ENCODE measurements at regions not wholly inside any gene's neighbourhood (a gene's known extent, or its start where the extent isn't known, plus 50 kb on each side); places are given as distances from the start of the nearest gene placed in this dataset.

DNA sequence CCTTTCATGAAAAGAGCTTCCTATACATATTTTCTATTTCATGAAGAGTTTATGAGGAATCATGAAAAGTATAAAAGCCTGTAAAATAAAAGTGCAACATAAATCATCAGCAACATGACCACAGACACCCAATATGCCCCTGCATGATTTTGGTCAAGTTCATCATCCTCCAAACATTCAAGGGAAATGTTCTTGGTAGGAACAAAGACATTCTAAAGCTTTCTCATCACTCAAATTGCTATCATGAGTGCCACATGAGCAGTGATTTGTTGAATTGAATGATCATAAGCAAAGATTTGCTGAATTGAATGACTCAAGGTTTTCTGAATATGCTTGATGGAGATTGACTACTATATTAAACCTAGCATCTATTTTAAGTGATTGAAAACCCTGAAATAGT, 172.2 kb downstream of the MBD2 start:
- DNase-seq: no peak

DNA sequence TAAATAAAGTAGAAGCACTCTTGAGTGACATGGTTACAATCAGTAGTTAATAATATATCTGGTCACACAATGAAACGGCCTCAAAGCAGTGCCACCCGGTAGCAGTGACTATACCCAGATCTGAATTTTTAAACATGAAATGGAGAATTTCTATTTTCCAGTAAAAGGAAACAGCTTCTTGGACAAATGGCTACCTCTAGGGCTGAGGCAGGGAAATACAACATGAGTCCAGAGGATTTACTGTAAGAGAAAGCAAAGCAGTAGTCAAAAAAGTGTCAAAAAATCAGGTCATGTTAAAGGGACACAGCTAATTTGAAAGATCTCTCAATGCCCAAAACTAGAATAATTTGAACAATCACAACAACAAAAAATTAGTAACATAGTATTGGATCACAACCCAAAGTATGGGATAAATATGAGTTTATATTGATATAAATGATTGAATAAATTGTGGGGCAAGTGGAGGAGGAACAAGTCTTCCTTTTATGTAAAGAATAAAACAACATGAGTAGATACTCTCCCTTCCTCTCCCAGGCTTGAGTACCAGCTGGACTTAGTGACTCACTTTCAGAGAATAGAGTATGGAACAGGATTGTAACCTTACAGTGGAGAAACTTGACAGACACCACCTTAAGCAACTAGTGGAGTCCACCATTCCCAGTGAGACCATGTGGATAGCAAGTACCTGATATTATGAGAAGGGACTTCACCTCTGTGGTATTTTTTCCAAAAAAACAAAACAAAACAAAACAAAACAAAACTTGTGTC, 180.8 kb downstream of the MBD2 start:
- Mint-ChIP-seq H3K36me3 (ENCODE audit: insufficient read depth) (no peaks in the 10 kb centered on the region), H3K9me3 (no peaks in the 10 kb centered on the region), H3K27ac (no peak overlapping the region), H3K4me1 (ENCODE audit: low read depth in 2 of 2) (no peaks in the 10 kb centered on the region), H3K27me3 (peaks cover 12 to 16% of the 10 kb centered on the region in 2 donors), H3K4me3 (no peak overlapping the region)
- no peak for DNase-seq
- no peak for ATAC-seq (replicated peaks)

More for the DNA sequence above, 172.2 kb downstream of the MBD2 start:
- no peaks in the 10 kb centered on the region for H3K9me3 Mint-ChIP-seq
- H3K4me3 Mint-ChIP-seq: no peak overlapping the region
- H3K4me1 Mint-ChIP-seq (ENCODE audit: low read depth in 2 of 2): no peaks in the 10 kb centered on the region
- H3K27me3 Mint-ChIP-seq: no peaks in the 10 kb centered on the region
- H3K27ac Mint-ChIP-seq: no peak overlapping the region
- no peak for ATAC-seq (replicated peaks)
- peaks cover 2% of the 10 kb centered on the region for H3K36me3 Mint-ChIP-seq (ENCODE audit: insufficient read depth)

DNA sequence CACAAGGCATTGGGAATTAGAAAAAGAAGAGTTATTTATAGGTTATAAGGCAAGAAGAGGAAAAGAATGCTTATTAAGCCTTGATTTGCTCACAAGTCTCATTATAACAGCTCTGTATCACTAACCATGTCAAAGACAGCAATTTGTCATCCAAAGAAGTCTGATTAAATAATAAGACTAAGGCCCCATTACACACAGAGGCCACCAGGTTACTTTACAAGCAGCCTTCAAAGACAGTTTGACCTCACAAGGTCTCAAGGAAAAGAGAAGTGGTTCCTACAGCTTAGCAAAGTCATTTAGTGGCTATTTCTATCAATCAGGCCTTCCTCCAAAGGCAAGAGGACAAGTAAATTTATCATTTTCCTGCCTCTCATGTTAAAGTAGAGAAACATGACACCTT, 188.5 kb downstream of the MBD2 start:
- H3K9me3 Mint-ChIP-seq: no peaks in the 10 kb centered on the region
- H3K36me3 Mint-ChIP-seq (ENCODE audit: insufficient read depth): peaks cover 3% of the 10 kb centered on the region
- H3K4me3 Mint-ChIP-seq: no peak overlapping the region
- H3K27ac Mint-ChIP-seq: no peak overlapping the region
- H3K27me3 Mint-ChIP-seq: peaks cover 6% of the 10 kb centered on the region in 2 donors
- ATAC-seq (replicated peaks): no peak
- H3K4me1 Mint-ChIP-seq (ENCODE audit: low read depth in 2 of 2): no peaks in the 10 kb centered on the region
- no peak for DNase-seq

DNA sequence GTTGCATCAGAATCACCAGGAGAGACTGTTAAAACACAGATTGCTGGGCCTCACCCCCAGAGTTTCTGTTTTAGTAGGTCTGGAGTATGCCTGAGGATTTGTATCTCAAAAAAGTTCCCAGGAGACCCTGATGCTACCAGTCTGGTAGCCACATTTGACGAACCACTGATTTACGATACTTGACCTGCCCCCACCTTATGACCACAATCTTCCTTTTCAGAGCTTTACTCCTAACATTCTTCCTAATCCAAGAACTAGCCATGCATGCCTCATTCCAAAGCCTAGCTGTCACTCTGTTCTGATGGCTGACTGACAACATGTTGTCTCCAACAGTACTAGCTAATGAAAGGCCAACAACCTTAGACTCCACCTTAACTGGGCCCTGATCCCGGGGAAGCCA, 191.4 kb downstream of the MBD2 start:
- Mint-ChIP-seq H3K9me3 (no peaks in the 10 kb centered on the region), H3K36me3 (ENCODE audit: insufficient read depth) (no peaks in the 10 kb centered on the region), H3K4me1 (ENCODE audit: low read depth in 2 of 2) (no peaks in the 10 kb centered on the region), H3K4me3 (no peak overlapping the region), H3K27ac (no peak overlapping the region), H3K27me3 (no peaks in the 10 kb centered on the region)
- ATAC-seq (replicated peaks) (no peak), DNase-seq (no peak)

DNA sequence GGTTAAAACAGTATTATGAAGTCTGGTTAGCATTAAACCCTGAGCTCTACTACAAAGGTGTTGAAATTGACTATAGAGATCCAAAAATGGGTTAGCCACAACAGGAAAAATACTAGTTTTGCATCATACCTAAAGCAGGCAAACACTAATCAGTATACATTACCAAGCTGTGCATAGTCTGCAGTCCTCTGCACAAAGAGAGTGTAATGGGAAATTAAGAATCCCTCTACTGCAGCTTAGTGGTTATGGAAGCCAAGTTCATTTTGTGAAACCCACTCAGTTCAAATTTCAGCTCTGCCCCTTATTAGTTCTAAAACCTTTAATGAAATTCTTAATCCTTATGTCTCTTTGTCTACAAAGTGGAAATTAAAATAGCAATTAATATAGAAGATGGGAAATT, 192.1 kb downstream of the MBD2 start:
- Mint-ChIP-seq H3K4me3 (no peak overlapping the region), H3K9me3 (no peaks in the 10 kb centered on the region), H3K36me3 (ENCODE audit: insufficient read depth) (no peaks in the 10 kb centered on the region), H3K27me3 (no peaks in the 10 kb centered on the region), H3K4me1 (ENCODE audit: low read depth in 2 of 2) (no peaks in the 10 kb centered on the region), H3K27ac (no peak overlapping the region)
- DNase-seq: no peak
- ATAC-seq (replicated peaks): no peak

DNA sequence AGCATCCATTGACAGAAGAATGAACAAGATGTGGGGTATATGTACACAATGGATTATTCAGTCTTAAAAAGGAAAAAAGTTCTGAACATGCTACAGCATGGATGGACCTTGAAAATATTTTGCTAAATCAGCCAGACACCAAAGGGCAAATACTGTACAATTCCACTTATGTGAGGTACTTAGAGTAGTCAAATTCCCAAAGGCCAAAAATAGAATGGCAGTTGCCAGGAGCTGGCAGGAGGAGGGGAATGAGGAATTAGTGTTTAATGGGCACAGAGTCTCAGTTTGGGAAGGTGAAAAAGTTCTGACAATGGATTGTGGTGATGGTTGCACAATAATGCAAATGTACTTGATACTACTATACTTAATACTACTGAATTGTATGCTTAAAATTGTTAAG, 193.2 kb downstream of the MBD2 start:
- DNase-seq (no peak), ATAC-seq (replicated peaks) (no peak)
- Mint-ChIP-seq H3K27me3 (no peaks in the 10 kb centered on the region), H3K36me3 (ENCODE audit: insufficient read depth) (no peaks in the 10 kb centered on the region), H3K4me3 (no peak overlapping the region), H3K4me1 (ENCODE audit: low read depth in 2 of 2) (no peaks in the 10 kb centered on the region), H3K27ac (no peak overlapping the region), H3K9me3 (no peaks in the 10 kb centered on the region)

DNA sequence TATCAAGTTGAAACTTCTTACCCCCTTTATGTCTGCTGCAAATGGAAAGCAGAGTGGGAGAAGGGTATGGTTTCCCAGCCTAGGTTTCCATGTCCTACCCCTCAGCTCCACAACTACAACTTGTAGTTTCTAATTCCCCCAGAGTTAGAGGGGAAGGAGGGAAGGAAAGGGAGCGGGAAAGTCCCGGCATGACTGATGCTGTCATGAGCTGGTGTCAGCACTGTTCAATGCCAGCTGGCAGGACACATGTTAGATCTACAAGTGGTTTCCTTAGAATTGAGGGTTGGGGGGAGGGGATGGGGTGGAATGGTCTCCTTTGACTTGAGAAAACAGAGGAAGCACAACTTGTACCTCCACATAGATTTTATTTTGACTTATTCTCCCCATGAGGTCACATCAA, 194.0 kb downstream of the MBD2 start:
- no peak for DNase-seq
- H3K36me3 Mint-ChIP-seq (ENCODE audit: insufficient read depth): no peaks in the 10 kb centered on the region

DNA sequence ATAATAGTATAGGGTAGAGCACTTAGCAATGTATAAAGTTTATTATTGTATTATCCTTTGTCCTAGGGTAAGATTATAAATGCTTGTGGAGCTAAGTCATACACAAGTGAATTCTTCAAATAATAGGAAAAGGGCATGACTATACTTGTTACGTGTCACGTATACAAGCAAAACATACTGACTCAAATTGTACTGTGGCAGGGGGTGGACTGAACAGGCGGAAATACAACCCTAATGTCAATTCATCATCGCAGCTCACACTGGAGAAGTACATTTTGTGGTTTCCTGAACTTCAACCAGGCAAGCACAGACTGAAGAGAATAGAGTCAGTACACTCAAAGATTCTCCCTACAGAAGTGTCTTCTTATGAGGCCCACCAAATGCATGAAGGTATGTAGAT, 201.0 kb downstream of the MBD2 start:
- DNase-seq (no peak), ATAC-seq (replicated peaks) (no peak)
- no peak overlapping the region for H3K4me3 Mint-ChIP-seq
- peaks cover 0 to 18% of the 10 kb centered on the region in 2 donors for H3K27me3 Mint-ChIP-seq
- no peaks in the 10 kb centered on the region for H3K4me1 Mint-ChIP-seq (ENCODE audit: low read depth in 2 of 2)
- no peaks in the 10 kb centered on the region for H3K36me3 Mint-ChIP-seq (ENCODE audit: insufficient read depth)
- no peaks in the 10 kb centered on the region for H3K9me3 Mint-ChIP-seq
- no peak overlapping the region for H3K27ac Mint-ChIP-seq

More for the DNA sequence above, 194.0 kb downstream of the MBD2 start:
- no peaks in the 10 kb centered on the region for H3K9me3 Mint-ChIP-seq
- H3K4me3 Mint-ChIP-seq: no peak overlapping the region
- no peaks in the 10 kb centered on the region for H3K4me1 Mint-ChIP-seq (ENCODE audit: low read depth in 2 of 2)
- no peak for ATAC-seq (replicated peaks)
- H3K27me3 Mint-ChIP-seq: peaks cover 0 to 5% of the 10 kb centered on the region in 2 donors
- H3K27ac Mint-ChIP-seq: no peak overlapping the region

DNA sequence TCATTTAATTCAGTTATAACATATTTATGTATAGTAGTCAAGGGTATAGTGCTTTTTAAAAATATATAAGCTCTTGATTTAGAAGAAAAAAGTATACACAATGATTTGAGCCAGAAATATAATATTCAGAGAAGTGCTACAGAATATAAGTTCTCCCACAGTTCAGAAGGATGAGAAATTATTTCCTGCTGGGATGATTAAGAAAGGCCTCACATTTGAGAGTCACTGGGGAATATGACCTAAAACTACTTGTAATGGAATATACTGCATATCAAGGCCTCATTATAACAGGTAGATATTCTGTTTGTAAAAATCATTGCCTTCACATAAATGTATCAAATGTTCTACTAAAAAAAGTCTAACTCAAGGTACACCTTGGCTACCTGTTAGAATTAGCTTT, 203.5 kb downstream of the MBD2 start:
- peaks cover 7 to 22% of the 10 kb centered on the region in 2 donors for H3K27me3 Mint-ChIP-seq
- no peak for ATAC-seq (replicated peaks)
- H3K9me3 Mint-ChIP-seq: no peaks in the 10 kb centered on the region
- H3K36me3 Mint-ChIP-seq (ENCODE audit: insufficient read depth): no peaks in the 10 kb centered on the region
- no peaks in the 10 kb centered on the region for H3K4me1 Mint-ChIP-seq (ENCODE audit: low read depth in 2 of 2)
- H3K27ac Mint-ChIP-seq: no peak overlapping the region
- DNase-seq: no peak
- H3K4me3 Mint-ChIP-seq: no peak overlapping the region

DNA sequence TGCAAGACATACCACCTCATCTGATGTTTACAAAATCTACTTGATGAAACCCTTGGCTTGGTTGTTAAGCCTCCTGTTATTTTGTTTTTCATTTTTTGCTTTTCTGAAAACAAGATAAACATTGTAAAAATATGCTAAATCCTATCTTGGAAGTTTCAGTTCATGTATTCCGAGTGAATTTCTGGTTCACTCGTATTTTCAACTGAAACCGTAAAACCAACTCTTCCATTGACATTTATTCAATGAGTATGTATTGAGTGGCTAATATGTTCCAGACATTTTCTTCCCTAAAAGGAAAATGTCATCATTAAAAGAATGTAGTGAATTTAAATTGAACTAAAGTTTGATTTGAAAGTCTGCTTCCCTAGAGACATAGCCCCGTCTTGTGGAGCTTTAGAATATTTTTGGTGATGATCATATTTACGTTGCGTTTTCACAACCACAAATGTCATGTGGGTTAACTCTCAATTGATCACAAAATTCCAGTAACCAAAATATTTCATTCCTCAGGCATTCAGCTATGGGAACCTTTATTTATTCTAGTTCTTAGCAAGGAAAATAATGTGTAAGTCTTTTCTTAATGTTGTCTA, 204.2 kb downstream of the MBD2 start:
- DNase-seq (no peak), ATAC-seq (replicated peaks) (no peak)
- H3K36me3 Mint-ChIP-seq (ENCODE audit: insufficient read depth): no peaks in the 10 kb centered on the region
- no peaks in the 10 kb centered on the region for H3K4me1 Mint-ChIP-seq (ENCODE audit: low read depth in 2 of 2)
- no peak overlapping the region for H3K4me3 Mint-ChIP-seq
- no peaks in the 10 kb centered on the region for H3K9me3 Mint-ChIP-seq
- no peak overlapping the region for H3K27ac Mint-ChIP-seq
- H3K27me3 Mint-ChIP-seq: peaks cover 10 to 15% of the 10 kb centered on the region in 2 donors

DNA sequence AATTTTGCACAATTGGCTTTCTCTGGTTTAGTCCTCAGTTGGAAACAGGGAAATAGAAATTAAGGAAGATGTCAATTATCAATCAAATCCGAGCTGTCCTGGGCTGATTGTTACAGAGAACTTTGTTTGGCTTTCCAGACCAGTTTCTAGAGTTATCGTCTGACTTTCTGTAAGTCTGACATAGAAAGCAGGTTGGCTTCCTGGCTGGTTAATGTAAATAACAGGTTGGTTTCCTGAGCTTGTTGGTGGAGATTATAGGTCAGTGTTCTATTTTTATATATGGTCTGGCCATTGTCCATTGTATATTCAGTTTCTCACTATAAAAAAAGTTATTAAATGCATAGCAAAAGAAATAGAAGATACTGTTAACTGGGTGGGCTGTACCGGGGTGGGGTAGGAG, 204.8 kb downstream of the MBD2 start:
- DNase-seq (no peak), ATAC-seq (replicated peaks) (no peak)
- Mint-ChIP-seq H3K9me3 (no peaks in the 10 kb centered on the region), H3K27ac (no peak overlapping the region), H3K4me1 (ENCODE audit: low read depth in 2 of 2) (no peaks in the 10 kb centered on the region), H3K27me3 (peaks cover 10 to 11% of the 10 kb centered on the region in 2 donors), H3K36me3 (ENCODE audit: insufficient read depth) (no peaks in the 10 kb centered on the region), H3K4me3 (no peak overlapping the region)

DNA sequence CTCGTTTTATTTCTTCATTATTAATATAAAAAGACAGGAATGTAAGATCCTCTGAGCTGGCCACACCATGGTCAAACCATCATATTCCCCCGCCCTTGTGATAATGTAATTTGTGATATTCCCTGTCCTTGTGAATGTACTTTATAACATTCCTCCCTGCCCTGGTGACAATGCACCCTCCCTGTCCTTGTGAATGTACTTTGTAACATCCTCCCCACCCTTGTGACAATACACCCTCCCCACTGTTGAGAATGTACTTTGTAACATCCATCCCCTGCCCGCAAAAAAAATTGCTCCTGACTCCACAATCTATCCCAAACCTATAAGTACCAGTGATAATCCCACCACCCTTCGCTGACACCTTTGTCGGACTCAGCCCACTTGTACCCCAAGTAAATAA, 211.0 kb downstream of the MBD2 start:
- H3K27me3 Mint-ChIP-seq: peaks cover 4 to 10% of the 10 kb centered on the region in 2 donors
- DNase-seq (no peak), ATAC-seq (replicated peaks) (no peak)
- no peak overlapping the region for H3K4me3 Mint-ChIP-seq
- no peaks in the 10 kb centered on the region for H3K36me3 Mint-ChIP-seq (ENCODE audit: insufficient read depth)
- H3K4me1 Mint-ChIP-seq (ENCODE audit: low read depth in 2 of 2): no peaks in the 10 kb centered on the region
- H3K9me3 Mint-ChIP-seq: no peaks in the 10 kb centered on the region
- no peak overlapping the region for H3K27ac Mint-ChIP-seq

DNA sequence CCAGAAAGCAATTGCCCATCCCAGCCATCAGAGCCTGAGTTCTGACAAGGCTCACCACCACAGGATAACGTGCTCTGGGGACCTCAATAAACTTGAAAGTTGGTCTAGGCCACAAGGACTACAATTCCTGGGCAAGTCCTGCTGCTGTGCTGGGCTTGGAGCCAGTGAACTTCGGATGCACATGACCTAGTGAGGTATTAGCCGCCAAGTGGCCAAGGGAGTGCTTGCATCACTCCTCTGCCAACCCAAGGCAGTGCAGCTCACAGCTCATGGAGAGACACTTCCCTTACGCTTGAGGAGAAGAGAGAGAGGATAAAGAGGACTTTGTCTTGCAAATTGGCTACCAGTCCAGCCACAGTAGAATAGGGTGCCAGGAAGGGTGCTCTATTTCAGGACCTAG, 219.6 kb downstream of the MBD2 start:
- Mint-ChIP-seq H3K4me1 (ENCODE audit: low read depth in 2 of 2) (no peaks in the 10 kb centered on the region), H3K4me3 (no peak overlapping the region), H3K27me3 (peaks cover 8 to 9% of the 10 kb centered on the region in 2 donors), H3K36me3 (ENCODE audit: insufficient read depth) (no peaks in the 10 kb centered on the region), H3K27ac (no peak overlapping the region), H3K9me3 (peaks cover 4 to 16% of the 10 kb centered on the region in 2 donors)
- no peak for DNase-seq
- ATAC-seq (replicated peaks): no peak

DNA sequence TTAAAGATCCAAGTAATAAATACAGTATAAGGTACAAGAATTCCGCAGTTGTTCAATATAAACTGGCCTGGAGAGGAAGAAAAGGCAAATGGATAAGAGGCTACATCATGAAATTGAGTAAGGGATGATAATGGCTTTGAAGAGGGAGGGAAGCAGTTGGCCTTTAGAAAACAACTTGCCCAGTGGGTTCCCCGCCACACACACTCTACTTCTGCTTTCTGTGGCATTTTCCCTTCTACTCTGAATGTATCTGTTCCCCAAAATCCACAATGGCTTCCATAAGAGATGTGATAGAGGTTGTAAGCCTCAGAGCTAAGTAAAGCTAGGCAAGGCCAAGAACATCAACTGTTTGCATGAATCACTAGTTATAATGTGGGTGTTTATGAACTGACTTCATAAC, 221.3 kb downstream of the MBD2 start:
- DNase-seq (no peak), ATAC-seq (replicated peaks) (no peak)
- Mint-ChIP-seq H3K4me1 (ENCODE audit: low read depth in 2 of 2) (no peaks in the 10 kb centered on the region), H3K27me3 (peaks cover 8 to 9% of the 10 kb centered on the region in 2 donors), H3K27ac (no peak overlapping the region), H3K4me3 (no peak overlapping the region), H3K9me3 (peaks cover 4 to 16% of the 10 kb centered on the region in 2 donors), H3K36me3 (ENCODE audit: insufficient read depth) (no peaks in the 10 kb centered on the region)

All from effector memory CD8-positive, alpha-beta T cell (primary cell).